Gastroesophageal sphincter (tissue), 3 donors: ENCODE measurements at regions not wholly inside any gene's neighbourhood (a gene's known extent, or its start where the extent isn't known, plus 50 kb on each side); places are given as distances from the start of the nearest gene placed in this dataset.

Source experiments
- CTCF ChIP-seq, 4 experiments: fragments of 200-600 bp in 2 of 4; fragments of 450-650 bp in 2 of 4; sonication (generic) in 1 of 4; IDR thresholded peaks; one replicate each; pipeline ENCODE4 v1.5.1; 2017 to 2019; ENCODE audit warnings: antibody characterized with exemption in 4 of 4, mild to moderate bottlenecking in 2 of 4, moderate library complexity in 2 of 4
- EP300 ChIP-seq: sonication (generic); formaldehyde crosslinking; IDR thresholded peaks from one replicate; pipeline ENCODE4 v1.6.1; 2017; ENCODE audit warnings: antibody characterized with exemption, mild to moderate bottlenecking
- POLR2A ChIP-seq, 2 donors: fragments of 450-650 bp; IDR thresholded peaks; one replicate each; pipeline ENCODE4 v1.6.1; 2017; ENCODE audit warnings: antibody characterized with exemption in 2 of 2, mild to moderate bottlenecking in 2 of 2, moderate library complexity in 1 of 2

- TF ChIP-seq EP300: no peak
- no peak for TF ChIP-seq POLR2A (IDR thresholded peaks at IDR 0.05)
- TF ChIP-seq CTCF (IDR thresholded peaks at IDR 0.05): no peak
Measured at GRCh38 chr5:164449460-164449859, 944.0 kb downstream of the MAT2B start.
